Anterior cingulate cortex (tissue), 58 donors: ENCODE measurements at regions not wholly inside any gene's neighbourhood (a gene's known extent, or its start where the extent isn't known, plus 50 kb on each side); places are given as distances from the start of the nearest gene placed in this dataset.

Source experiments
- DNase-seq, 58 donors: peaks; one replicate each; lab custom pipeline; 2025; lab: John Stamatoyannopoulos, UW

DNA sequence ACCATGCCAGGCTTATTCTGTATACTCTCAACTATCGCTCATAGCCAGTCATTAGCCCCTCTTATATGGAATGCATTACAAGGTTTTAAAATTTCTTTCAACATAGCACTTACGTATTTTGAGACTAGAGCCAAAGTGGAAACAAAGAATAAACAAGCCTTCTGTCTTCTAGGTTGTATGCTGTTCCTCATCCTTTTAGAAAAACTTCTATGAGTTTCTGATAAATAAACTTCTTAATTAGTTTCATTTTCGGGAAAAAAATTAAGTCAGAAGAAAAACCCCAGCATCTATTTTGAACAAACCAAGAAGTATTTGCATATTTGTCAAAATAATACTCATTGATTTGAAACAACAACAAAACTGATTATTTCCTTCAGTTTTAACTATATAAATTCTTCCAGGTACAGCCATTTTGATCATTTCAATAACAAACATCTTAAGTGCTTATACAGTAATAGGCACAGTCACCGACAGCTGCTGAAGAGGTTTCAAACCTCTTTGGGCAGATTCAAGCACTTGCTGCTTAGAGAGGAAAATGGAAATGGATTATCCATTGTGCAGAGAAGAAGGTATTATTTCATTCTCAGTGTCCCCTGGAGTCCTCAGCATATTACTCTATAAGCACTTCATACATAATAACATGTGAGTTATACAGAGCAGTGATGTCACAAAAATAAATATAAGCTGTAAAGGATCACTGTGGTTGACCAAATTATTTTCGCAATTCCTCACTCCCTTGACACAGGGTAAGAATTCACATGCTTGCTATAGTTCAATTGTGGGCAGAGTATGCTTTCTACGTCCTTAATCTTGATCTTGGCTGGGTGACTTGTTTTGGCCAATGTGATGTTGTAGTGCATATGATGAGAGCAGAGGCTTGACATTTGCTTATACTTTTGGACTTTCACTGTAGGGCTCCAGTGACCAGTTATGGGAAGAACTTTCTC, 833.8 kb downstream of the TRIB2 start:
- no peak for DNase-seq

GRCh38 chr2:13558368-13558767, 841.6 kb downstream of the TRIB2 start:
- no peak for DNase-seq

DNA sequence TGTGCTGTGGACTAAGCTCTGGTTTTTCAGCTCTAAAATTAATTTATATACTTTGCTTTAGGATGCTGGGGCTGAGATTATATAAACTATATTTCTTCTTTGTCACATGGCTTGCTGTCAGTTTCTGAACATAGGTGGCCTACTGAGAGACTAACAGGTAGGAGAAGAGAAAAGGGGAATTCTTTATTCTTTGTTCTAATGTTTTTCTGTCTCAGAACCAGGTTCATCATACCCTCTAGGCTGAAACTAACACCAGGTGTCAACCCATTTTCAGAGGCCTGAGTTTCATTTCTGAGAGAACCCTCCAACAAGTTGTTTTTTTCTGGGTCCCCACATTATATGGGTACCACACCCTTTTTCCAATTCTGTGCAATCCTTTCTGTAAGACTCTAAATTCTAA, 843.6 kb downstream of the TRIB2 start:
- no peak for DNase-seq

DNA sequence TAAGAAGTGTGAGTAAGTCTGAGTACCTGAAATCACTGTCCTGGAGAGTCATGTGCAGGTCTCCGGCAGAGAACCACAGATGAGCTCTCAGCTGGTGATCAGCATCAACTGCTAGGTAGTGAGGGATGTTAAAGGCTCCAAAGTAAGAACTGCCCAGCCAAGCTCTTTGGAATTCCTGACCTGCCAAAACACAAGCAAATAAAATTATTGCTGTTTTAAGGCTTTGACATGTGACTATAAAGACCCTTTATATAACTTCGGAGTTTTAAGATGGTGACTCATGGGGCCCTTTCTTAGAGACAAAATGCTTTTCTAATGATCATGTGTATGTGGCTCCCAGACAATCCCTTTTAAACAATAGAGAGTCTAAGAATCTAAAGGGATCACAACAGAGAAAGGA, 855.7 kb downstream of the TRIB2 start:
- no peak for DNase-seq

GRCh38 chr2:13574831-13575230, 858.1 kb downstream of the TRIB2 start:
- no peak for DNase-seq

DNA sequence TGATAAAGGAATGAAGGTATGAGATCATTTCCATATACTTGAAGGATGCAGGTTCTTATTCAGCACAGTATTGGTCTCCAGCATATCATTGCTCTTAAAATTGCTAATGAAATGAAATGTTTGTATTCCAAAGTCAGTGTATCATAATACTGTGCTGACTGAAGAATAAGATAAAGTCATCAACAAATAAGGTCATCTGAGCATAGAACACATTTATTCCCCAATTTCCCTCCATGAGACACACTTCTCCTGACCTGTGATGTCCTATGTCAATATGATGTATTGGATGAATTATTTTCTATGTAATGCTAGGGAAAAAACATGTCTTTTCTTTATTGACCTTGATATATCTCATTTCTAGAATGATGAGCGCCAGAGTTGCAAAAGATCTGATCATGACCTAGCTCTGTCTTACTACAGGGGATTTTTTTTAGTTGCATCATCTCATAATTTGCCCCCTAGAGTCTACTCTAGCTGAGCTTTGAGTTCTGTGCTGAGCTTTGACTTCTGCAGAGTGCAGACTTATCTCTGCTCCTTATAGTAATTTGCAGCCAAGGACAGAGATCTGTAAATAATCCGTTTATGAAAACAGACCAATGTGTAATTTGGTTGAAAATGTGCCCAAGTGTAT, 859.8 kb downstream of the TRIB2 start:
- DNase-seq, result no peak

- DNase-seq, result no peak
Measured at GRCh38 chr2:13578547-13578946, 861.8 kb downstream of the TRIB2 start.

DNA sequence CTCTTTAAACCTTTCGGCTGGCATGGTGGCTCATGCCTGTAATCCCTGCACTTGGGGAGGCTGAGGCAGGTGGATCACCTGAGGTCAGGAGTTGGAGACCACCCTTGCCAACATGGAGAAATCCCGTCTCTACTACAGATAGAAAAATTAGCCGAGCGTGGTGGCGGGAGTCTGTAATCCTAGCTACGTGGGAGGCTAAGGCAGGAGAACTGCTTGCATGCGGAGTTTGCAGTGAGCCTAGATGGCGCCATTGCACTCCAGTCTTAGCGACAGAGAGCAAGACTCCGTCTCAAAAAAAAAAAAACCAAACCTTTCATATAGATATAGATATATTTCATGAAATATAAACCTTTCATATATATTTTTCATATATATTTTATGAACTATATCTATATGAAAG, 864.7 kb downstream of the TRIB2 start:
- DNase-seq, result no peak

DNA sequence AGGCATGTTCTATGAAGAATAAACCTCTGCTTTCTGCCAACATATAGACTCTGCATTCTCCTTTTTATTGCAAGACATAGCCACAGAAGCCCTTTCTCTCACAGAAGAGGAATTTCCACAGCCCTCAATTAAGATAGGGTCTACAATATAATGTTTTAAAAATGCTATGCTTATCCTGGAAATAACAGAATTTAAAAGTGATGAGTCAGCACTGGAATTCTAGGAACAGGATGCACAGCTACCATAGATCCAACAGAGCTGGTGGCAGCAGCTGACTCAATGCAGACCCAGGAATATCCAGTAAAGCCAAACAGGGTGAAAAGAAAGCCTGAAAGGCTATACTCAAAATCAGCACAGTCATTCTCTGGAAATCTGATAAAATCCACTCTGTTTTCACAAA, 866.9 kb downstream of the TRIB2 start:
- no peak for DNase-seq

DNA sequence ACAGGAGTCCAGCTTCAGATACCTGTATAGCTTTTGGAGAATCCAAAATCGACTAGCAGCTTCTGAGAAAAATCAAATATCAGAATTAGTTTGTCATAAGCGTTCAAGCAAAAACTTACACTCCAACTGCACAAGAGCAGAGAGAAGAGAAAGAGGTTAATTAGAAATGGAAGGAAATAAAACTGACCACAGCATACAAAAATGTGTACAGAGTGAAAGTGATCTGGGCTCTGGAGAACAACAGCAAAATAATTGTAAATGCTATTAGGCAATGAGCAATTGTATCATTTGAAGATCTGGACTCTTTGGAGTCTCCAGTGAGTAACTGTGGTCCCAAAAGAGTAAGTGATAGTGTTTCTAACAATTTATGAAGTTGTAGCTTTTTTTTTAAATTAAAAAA, 867.3 kb downstream of the TRIB2 start:
- no peak for DNase-seq

DNA sequence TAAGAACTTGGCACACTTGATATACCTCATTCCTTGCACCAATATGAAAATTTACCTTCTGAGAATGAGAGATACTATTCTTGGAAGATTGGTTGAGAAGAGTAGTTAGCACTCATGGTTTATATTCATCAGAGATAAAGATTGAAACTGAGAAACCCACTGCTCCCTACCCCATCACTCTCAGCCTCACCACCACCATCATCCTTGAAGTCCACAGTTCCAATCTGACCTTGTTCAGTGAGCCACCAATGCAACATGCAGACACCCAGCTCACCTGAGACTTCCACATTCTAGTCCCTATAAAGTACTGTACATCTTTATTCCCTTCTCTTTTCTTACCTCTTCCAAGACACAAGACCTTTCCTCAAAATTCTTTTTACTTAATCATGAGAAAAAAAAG, 869.0 kb downstream of the TRIB2 start:
- no peak for DNase-seq

DNA sequence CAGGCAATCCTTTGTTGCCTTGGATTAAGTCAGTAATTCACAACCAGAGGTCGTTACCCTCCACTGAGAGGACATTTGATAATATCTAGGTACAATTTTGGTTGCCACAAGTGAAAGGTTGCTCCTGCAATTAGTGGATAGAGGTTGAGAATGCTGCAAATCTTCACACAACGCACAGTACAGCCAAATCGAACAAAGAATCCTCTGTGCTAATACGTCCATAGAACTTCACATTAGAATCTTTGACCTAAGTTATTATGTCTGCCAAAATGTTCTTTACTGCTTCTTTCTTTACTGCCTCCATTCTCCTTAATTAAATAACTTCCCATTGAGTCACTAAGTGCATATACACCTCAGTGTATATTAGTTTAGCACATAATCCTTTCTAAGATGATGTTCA, 879.5 kb downstream of the TRIB2 start:
- DNase-seq, result no peak

GRCh38 chr2:13597176-13597575, 880.4 kb downstream of the TRIB2 start:
- DNase-seq, result no peak

DNA sequence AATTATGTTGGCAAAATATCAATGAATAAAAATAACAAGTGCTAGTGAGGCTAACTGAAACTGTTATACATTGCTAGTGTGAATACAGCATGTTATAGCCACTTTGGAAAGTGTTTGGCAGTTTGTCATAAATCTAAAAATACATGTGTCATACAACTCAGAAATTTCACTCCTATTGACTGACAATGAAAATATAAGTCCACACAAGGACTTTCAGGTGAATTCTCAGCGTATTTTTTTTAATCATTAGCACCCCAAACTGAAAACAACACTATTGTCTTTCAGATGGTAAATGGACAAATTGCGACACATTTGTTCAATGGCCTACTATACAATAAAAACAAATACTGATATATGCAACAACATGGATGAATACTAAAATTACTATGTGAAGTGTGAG, 884.8 kb downstream of the TRIB2 start:
- DNase-seq, result no peak

DNA sequence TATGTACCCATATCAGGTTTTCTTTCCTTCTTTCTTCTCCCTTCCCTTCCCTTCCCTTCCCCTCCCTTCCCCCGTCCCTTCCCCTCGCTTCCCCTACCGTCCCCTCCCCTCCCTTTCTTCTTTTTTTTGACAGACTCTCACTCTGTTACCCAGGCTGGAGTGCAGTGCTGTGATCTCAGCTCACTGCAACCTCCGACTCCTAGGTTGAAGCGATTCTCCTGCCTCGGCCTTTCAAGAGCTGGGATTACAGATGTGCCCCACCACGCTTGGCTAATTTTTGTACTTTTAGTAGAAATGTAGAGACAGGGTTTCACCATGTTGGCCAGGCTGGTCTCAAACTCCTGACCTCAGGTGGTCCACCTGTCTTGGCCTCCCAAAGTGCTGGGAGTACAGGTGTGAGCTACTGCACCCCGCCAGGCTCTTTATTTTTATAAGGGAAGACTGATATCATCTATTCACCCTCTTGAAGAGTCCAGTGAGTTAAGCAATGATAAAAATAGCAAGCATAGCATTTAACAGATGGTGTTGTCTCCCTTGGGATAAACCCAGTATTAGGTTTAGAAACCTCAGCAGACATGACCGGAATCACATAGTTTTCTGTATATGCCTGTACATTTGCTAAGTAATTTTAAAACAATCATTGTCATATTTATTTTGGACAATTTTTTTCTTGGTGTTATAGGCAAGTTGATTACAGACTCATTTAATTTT, 888.4 kb downstream of the TRIB2 start:
- no peak for DNase-seq

DNA sequence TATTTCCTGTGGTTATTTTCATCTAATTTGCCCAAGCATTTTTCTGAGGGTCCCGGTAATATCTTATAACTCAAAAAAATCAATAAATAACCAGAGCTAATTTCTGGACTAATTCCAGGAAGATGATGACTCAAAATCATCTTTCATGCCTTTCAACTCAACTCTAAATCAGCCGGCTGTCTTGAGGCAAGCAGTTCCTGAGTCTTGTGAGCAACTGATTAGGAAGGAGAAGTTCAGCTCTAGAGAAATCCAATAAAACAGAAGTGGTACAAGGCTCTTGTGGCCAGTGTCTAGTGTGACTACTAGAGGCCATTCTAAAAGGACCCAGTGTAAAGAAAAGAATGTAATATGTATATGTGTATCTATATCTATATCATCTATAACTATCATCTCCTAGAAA, 890.4 kb downstream of the TRIB2 start:
- no peak for DNase-seq

DNA sequence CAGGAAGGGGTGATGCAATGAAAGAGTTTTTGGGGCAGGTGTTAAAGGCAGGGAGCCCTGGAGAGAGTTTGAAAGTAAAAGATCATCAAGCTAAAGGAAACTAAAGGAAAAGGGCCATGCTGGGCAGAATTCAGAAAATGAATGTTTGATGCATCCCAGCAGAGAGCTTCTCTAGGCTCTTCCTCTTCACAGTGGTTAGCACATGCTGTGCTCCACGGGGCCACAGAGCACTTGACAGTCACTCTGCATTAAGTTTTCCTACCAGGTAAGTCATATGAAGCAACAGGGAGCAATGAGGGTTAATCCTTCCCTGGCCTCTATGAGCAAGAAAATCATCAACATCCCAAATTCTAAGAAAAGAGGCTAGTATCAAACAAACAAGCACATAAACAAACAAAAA, 895.2 kb downstream of the TRIB2 start:
- no peak for DNase-seq

GRCh38 chr2:13616059-13616458, 899.3 kb downstream of the TRIB2 start:
- no peak for DNase-seq

DNA sequence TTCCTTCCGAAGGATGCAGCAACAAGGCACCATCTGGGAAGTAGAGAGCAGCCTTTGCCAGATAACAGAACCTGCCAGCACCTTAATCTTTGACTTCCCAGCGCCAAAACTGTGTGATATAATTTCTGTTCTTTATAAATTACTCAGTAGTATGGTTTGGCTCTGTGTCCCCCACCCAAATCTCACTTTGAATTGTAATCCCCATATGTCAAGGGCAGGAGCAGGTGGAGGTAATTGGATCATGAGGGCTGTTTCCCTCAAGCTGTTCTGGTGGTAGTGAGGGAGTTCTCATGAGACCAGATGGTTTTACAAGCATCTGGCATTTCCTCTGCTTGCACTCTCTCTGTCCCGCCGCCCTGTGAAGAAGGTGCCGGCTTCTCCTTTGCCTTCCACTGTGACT, 899.9 kb downstream of the TRIB2 start:
- no peak for DNase-seq

DNA sequence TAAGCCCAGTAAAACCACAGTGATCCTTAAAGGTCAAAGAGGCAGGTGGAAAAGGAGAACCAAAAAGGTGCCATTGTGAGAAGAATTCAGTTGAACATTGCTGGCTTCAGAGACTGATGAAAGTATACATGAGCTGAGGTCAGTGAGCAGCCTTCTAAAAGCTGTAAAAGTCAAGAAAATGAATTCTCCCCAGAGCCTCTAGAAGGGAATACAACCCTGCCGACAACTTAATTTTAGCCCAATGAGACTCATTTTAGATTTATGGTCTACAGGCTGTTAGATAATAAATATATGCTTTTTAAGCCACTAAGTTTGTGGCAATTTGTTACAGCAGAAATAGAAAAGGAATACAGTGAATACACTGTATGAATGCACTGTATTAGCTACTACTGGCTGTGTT, 911.4 kb downstream of the TRIB2 start:
- no peak for DNase-seq

DNA sequence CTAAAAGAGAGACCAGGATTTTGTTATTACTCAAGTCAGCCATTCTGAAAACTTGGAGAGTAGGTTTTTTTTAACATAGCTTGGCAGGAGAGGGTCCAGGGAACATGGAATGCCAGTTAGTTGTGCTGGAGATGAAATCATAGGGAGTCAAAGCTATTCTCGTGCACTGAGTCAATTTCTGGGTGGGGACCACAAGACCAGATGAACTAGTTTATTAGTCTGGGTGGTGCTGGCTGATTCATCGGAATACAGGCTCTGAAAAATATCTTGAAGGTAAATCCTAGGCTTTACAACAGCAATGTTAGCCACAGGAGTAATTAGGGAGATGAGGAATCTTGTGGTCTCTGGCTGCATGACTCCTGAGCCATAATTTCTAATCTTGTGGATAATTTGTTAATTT, 921.4 kb downstream of the TRIB2 start:
- DNase-seq, result no peak

GRCh38 chr2:13649918-13650317, 933.2 kb downstream of the TRIB2 start:
- no peak for DNase-seq
